GM23338 (cell line): ENCODE measurements at regions not wholly inside any gene's neighbourhood (a gene's known extent, or its start where the extent isn't known, plus 50 kb on each side); places are given as distances from the start of the nearest gene placed in this dataset.

Source experiments
- ATAC-seq: fragments of 200-7000 bp; cut with Tn5 transposase; 3 replicates; pipeline ENCODE4 v1.9.1; 2020
- DNase-seq: peaks from one replicate; pipeline ENCODE4 v3.0.0-alpha.2; 2015; ENCODE audit warnings: low spot score
- H2AFZ ChIP-seq: fragments of 200-600 bp; sonication (generic); 2 replicates; pipeline ENCODE4 v1.8.0; 2016; ENCODE audit warnings: antibody characterized with exemption, mild to moderate bottlenecking, moderate library complexity
- H3F3A ChIP-seq: fragments of 200-600 bp; sonication (generic); replicated peaks from 2 replicates; pipeline ENCODE4 v1.8.0; 2017; ENCODE audit warnings: antibody characterized with exemption, mixed run types, low read depth
- H3K27ac ChIP-seq: fragments of 200-600 bp; sonication (generic); 2 replicates; pipeline ENCODE4 v1.6.1; 2016; ENCODE audit warnings: low read depth
- H3K27me3 ChIP-seq: fragments of 200-600 bp; sonication (generic); 2 replicates; pipeline ENCODE4 v1.8.0; 2016; ENCODE audit warnings: mild to moderate bottlenecking, mixed run types, moderate library complexity; ENCODE audit not compliant: insufficient read depth
- H3K36me3 ChIP-seq: fragments of 200-600 bp; sonication (generic); 2 replicates; pipeline ENCODE4 v1.8.0; 2016; ENCODE audit warnings: mild to moderate bottlenecking; ENCODE audit not compliant: insufficient read depth
- H3K4me1 ChIP-seq: fragments of 200-600 bp; sonication (generic); 2 replicates; pipeline ENCODE4 v1.8.0; 2016; ENCODE audit warnings: mild to moderate bottlenecking, moderate library complexity; ENCODE audit not compliant: insufficient read depth
- H3K4me2 ChIP-seq: fragments of 200-600 bp; sonication (generic); 2 replicates; pipeline ENCODE4 v1.7.1; 2017; ENCODE audit warnings: mixed run types
- H3K4me3 ChIP-seq: fragments of 200-600 bp; sonication (generic); 2 replicates; pipeline ENCODE4 v1.6.1; 2016; ENCODE audit warnings: mixed run types
- H3K79me2 ChIP-seq: fragments of 200-600 bp; sonication (generic); replicated peaks from 2 replicates; pipeline ENCODE4 v1.8.0; 2017; ENCODE audit warnings: mild to moderate bottlenecking; ENCODE audit not compliant: insufficient read depth
- H3K9me2 ChIP-seq: fragments of 200-600 bp; sonication (generic); 2 replicates; pipeline ENCODE4 v1.8.0; 2017; ENCODE audit not compliant: insufficient read depth
- H4K20me1 ChIP-seq: fragments of 200-600 bp; sonication (generic); replicated peaks from 2 replicates; pipeline ENCODE4 v1.8.0; 2017; ENCODE audit warnings: mild to moderate bottlenecking; ENCODE audit not compliant: insufficient read depth
- H3K27ac Mint-ChIP-seq: 2 replicates; pipeline ENCODE4 v1.8.0; 2020; ENCODE audit warnings: inconsistent platforms, mild to moderate bottlenecking, moderate library complexity, mixed read lengths
- H3K27me3 Mint-ChIP-seq: 3 replicates; pipeline ENCODE4 v1.8.0; 2022; ENCODE audit warnings: low read depth, mild to moderate bottlenecking, moderate library complexity, mixed read lengths, inconsistent platforms; ENCODE audit not compliant: insufficient read depth, poor library complexity
- H3K36me3 Mint-ChIP-seq: 3 replicates; pipeline ENCODE4 v1.8.0; 2021; ENCODE audit warnings: low read depth, mild to moderate bottlenecking, inconsistent platforms, moderate library complexity, mixed read lengths
- H3K4me1 Mint-ChIP-seq: 3 replicates; pipeline ENCODE4 v1.8.0; 2020; ENCODE audit warnings: mild to moderate bottlenecking, inconsistent platforms, mixed read lengths
- H3K4me3 Mint-ChIP-seq: 3 replicates; pipeline ENCODE4 v1.8.0; 2021; ENCODE audit warnings: moderate library complexity, mild to moderate bottlenecking, inconsistent platforms, mixed read lengths
- H3K9me3 Mint-ChIP-seq: 3 replicates; pipeline ENCODE4 v1.8.0; 2020; ENCODE audit warnings: moderate library complexity, mild to moderate bottlenecking, inconsistent platforms, mixed read lengths
- ETS1 ChIP-seq: IDR thresholded peaks from 2 replicates; pipeline ENCODE4 v1.6.1; 2016; ENCODE audit warnings: antibody characterized with exemption
- EZH2phosphoT487 ChIP-seq: fragments of 200-600 bp; sonication (generic); IDR thresholded peaks from one replicate; pipeline ENCODE4 v1.8.1; 2018; ENCODE audit warnings: antibody characterized with exemption; ENCODE audit not compliant: unreplicated experiment
- POLR2AphosphoS5 ChIP-seq: IDR thresholded peaks from 2 replicates; pipeline ENCODE4 v1.6.1; 2016; ENCODE audit warnings: antibody characterized with exemption, low read depth
- STAT1 ChIP-seq: IDR thresholded peaks from one replicate; pipeline ENCODE4 v1.6.1; 2016; ENCODE audit warnings: antibody characterized with exemption; ENCODE audit not compliant: unreplicated experiment
- ZNF462 ChIP-seq: fragments of 250-450 bp; sonication (Bioruptor Pico); IDR thresholded peaks from 2 replicates; pipeline ENCODE4 v1.5.0; 2020; ENCODE audit warnings: mild to moderate bottlenecking, moderate library complexity

GRCh38 chr1:164021813-164022212 lies 537.2 kb upstream of the PBX1 start:
- no peak overlapping the region for H2AFZ ChIP-seq
- Mint-ChIP-seq H3K9me3 (peaks cover 6% of the 10 kb centered on the region), H3K27me3 (no peaks in the 10 kb centered on the region), H3K36me3 (no peaks in the 10 kb centered on the region; the same call in 2 of the 3 replicates), H3K27ac (no peak overlapping the region), H3K4me1 (no peaks in the 10 kb centered on the region), H3K4me3 (no peak overlapping the region)
- TF ChIP-seq ZNF462 (no peak), STAT1 (no peak)
- no peak overlapping the region for H3K27ac ChIP-seq
- no peaks in the 10 kb centered on the region for H3K36me3 ChIP-seq
- no peaks in the 10 kb centered on the region for H4K20me1 ChIP-seq
- H3K79me2 ChIP-seq: no peaks in the 10 kb centered on the region
- H3F3A ChIP-seq: no peaks in the 10 kb centered on the region
- no peaks in the 10 kb centered on the region for H3K27me3 ChIP-seq
- H3K4me3 ChIP-seq: no peak overlapping the region
- no peaks in the 10 kb centered on the region for H3K4me1 ChIP-seq
- H3K9me2 ChIP-seq: no peaks in the 10 kb centered on the region; the same call in 1 of the 2 replicates
- no peak overlapping the region for H3K4me2 ChIP-seq
- ATAC-seq (no peak), DNase-seq (no peak)

GRCh38 chr1:164033782-164034181 lies 525.2 kb upstream of the PBX1 start:
- H3K27ac Mint-ChIP-seq: no peak overlapping the region
- ATAC-seq: no peak
- Histone ChIP-seq H3K9me2 (peaks cover 2% of the 10 kb centered on the region), H3K4me3 (no peak overlapping the region), H3K4me1 (no peaks in the 10 kb centered on the region), H3K27me3 (no peaks in the 10 kb centered on the region), H3K27ac (no peak overlapping the region), H3K36me3 (no peaks in the 10 kb centered on the region; the same call in 1 of the 2 replicates), H4K20me1 (no peaks in the 10 kb centered on the region), H3K79me2 (no peaks in the 10 kb centered on the region), H2AFZ (no peak overlapping the region), H3K4me2 (no peak overlapping the region), H3F3A (no peaks in the 10 kb centered on the region)
- no peaks in the 10 kb centered on the region for H3K27me3 Mint-ChIP-seq
- H3K4me3 Mint-ChIP-seq: no peak overlapping the region
- peaks cover 5% of the 10 kb centered on the region; the same call in 2 of the 3 replicates for H3K36me3 Mint-ChIP-seq
- peaks cover 23% of the 10 kb centered on the region for H3K9me3 Mint-ChIP-seq
- TF ChIP-seq ETS1: no peak
- no peak for TF ChIP-seq EZH2phosphoT487
- TF ChIP-seq POLR2AphosphoS5: no peak
- no peaks in the 10 kb centered on the region for H3K4me1 Mint-ChIP-seq
- DNase-seq: no peak
